Mammary epithelial cell (primary cell): ENCODE measurements at regions not wholly inside any gene's neighbourhood (a gene's known extent, or its start where the extent isn't known, plus 50 kb on each side); places are given as distances from the start of the nearest gene placed in this dataset.

ENCODE experiments used
- CTCF ChIP-seq, 2 donors: IDR thresholded peaks in 1 of 2; conservative IDR thresholded peaks in 1 of 2; 2 replicates each; pipeline ENCODE4 v1.5.1; 2011 to 2012; ENCODE audit warnings: inconsistent platforms in 2 of 2, low read length in 2 of 2, mild to moderate bottlenecking in 2 of 2, control low read depth in 1 of 2, low read depth in 1 of 2; ENCODE audit not compliant: insufficient read depth in 1 of 2; ENCODE audit errors: extremely low read depth in 1 of 2
- EZH2 ChIP-seq: IDR thresholded peaks from 2 replicates; pipeline ENCODE4 v1.6.1; 2012; ENCODE audit warnings: low read length, inconsistent platforms, borderline replicate concordance

GRCh38 chr4:79697444-79697843 is 289.4 kb upstream of the GK2 start:
- no peak for TF ChIP-seq EZH2
- TF ChIP-seq CTCF (conservative IDR thresholded peaks at IDR 0.05 in 1 of 2, IDR thresholded peaks at IDR 0.05 in 1 of 2; ENCODE audit: extremely low read depth in 1 of 2, insufficient read depth in 1 of 2, low read depth in 1 of 2, low read length in 2 of 2): no peak
